ENCODE measurements at regions not wholly inside any gene's neighbourhood (a gene's known extent, or its start where the extent isn't known, plus 50 kb on each side); places are given as distances from the start of the nearest gene placed in this dataset.

DNA sequence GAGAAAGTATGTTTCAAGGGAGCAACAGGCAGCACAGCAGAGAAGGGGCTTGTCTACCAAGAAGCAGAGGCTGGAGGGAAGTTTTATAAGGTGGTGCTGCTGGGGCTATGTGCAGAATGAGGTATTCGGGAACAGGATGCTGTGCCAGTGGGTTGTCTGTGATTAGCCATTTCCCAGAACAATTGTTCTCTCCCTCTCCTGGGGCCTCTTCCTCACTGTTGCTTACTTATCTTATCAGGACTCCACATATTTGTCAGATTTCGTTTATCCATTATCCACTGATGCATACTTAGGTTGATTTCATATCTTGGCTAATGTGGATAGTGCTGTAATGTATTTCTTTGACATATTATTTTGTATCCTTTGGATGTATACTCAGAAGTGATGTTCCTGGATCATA is 195.1 kb upstream of the RTL1 start:
- TF ChIP-seq, protein P1, sequence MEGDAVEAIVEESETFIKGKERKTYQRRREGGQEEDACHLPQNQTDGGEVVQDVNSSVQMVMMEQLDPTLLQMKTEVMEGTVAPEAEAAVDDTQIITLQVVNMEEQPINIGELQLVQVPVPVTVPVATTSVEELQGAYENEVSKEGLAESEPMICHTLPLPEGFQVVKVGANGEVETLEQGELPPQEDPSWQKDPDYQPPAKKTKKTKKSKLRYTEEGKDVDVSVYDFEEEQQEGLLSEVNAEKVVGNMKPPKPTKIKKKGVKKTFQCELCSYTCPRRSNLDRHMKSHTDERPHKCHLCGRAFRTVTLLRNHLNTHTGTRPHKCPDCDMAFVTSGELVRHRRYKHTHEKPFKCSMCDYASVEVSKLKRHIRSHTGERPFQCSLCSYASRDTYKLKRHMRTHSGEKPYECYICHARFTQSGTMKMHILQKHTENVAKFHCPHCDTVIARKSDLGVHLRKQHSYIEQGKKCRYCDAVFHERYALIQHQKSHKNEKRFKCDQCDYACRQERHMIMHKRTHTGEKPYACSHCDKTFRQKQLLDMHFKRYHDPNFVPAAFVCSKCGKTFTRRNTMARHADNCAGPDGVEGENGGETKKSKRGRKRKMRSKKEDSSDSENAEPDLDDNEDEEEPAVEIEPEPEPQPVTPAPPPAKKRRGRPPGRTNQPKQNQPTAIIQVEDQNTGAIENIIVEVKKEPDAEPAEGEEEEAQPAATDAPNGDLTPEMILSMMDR (IDR thresholded peaks at IDR 0.05), result no peak
- TF ChIP-seq ZFX (IDR thresholded peaks at IDR 0.05; ENCODE audit: borderline replicate concordance), result no peak

Measured in 22Rv1 (cell line).